ENCODE measurements at regions not wholly inside any gene's neighbourhood (a gene's known extent, or its start where the extent isn't known, plus 50 kb on each side); places are given as distances from the start of the nearest gene placed in this dataset.

DNA sequence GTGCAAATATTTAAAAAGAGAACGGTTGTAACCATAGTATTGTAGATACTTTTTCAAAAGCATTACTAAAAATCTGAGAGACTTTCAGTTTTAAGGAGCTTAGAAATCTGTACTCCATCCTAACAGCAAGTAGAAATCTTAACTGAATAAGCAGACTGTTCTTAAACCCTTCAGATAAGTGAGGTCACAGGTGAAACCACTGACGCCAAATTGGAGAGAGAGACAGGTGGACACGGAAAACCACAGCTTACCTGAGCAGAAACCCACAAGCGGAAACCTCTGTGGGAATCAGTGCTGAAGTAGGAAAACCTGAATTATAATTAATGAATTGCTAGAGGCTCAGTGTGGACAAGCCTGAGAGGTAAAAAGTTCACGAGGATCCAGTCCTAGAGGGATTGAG, 959.4 kb upstream of the CELF4 start:
- no peak for DNase-seq (ENCODE audit: low read depth)
- no peak overlapping the region for H3K4me3 ChIP-seq (ENCODE audit: low read depth, low read length)
- TF ChIP-seq, protein P1, sequence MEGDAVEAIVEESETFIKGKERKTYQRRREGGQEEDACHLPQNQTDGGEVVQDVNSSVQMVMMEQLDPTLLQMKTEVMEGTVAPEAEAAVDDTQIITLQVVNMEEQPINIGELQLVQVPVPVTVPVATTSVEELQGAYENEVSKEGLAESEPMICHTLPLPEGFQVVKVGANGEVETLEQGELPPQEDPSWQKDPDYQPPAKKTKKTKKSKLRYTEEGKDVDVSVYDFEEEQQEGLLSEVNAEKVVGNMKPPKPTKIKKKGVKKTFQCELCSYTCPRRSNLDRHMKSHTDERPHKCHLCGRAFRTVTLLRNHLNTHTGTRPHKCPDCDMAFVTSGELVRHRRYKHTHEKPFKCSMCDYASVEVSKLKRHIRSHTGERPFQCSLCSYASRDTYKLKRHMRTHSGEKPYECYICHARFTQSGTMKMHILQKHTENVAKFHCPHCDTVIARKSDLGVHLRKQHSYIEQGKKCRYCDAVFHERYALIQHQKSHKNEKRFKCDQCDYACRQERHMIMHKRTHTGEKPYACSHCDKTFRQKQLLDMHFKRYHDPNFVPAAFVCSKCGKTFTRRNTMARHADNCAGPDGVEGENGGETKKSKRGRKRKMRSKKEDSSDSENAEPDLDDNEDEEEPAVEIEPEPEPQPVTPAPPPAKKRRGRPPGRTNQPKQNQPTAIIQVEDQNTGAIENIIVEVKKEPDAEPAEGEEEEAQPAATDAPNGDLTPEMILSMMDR (IDR thresholded peaks at IDR 0.05; ENCODE audit: low read depth, low read length), result no peak
- TF ChIP-seq POLR2A (IDR thresholded peaks at IDR 0.05; ENCODE audit: extremely low read depth, insufficient read length) (no peak), MYC (IDR thresholded peaks at IDR 0.05; ENCODE audit: low read depth, low read length) (no peak)
- TF ChIP-seq, protein P2, sequence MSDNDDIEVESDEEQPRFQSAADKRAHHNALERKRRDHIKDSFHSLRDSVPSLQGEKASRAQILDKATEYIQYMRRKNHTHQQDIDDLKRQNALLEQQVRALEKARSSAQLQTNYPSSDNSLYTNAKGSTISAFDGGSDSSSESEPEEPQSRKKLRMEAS (IDR thresholded peaks at IDR 0.05; ENCODE audit: low read depth, low read length), result no peak

DNA sequence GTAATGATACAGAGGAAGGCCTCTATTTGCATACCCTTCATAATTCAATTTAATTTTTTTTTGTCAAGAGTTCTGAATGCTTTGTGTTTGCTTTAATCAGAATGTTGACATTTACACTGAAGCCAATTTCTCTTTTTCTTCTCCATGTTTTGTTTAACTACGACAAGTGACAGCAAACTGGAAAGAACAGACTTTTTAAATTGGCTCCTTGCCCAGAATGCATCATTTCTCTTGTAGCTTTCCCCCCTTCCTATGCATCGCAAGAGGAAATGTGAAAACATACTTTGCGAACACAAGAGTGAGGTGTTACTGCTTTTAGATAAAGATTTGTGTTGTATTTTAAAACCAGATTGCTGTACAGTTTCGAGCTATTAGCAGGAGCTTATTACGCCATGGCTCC, 955.2 kb upstream of the CELF4 start:
- no peak overlapping the region for H3K4me3 ChIP-seq (ENCODE audit: low read depth, low read length)
- TF ChIP-seq, protein P1 (IDR thresholded peaks at IDR 0.05; ENCODE audit: low read depth, low read length), result no peak
- no peak for TF ChIP-seq MYC (IDR thresholded peaks at IDR 0.05; ENCODE audit: low read depth, low read length)
- TF ChIP-seq POLR2A (IDR thresholded peaks at IDR 0.05; ENCODE audit: extremely low read depth, insufficient read length), result no peak
- TF ChIP-seq, protein P2 (IDR thresholded peaks at IDR 0.05; ENCODE audit: low read depth, low read length), result no peak
- no peak for DNase-seq (ENCODE audit: low read depth)

DNA sequence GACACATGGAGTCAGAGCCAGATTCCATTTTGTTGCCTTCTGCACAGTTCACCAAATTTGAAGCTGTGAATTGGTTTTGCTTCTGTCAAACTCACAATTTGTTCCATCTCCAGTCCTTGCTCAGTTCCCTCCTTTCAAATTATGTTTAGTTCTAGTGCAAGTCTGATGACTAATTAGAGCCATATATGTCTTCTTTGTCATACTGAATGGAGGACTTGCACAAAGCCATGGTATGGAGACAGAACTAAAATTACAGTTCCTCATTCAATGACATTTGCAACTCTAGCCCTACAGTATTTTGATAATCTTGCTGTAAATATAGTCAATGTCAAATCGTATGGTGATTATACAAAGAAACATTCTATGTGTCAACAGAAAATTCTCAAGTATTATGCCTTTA, 936.9 kb upstream of the CELF4 start:
- H3K4me3 ChIP-seq (ENCODE audit: low read depth, low read length), result no peak overlapping the region
- no peak for DNase-seq (ENCODE audit: low read depth)
- TF ChIP-seq, protein P1 (IDR thresholded peaks at IDR 0.05; ENCODE audit: low read depth, low read length), result no peak
- TF ChIP-seq POLR2A (IDR thresholded peaks at IDR 0.05; ENCODE audit: extremely low read depth, insufficient read length) (no peak), MYC (IDR thresholded peaks at IDR 0.05; ENCODE audit: low read depth, low read length) (no peak)
- TF ChIP-seq, protein P2 (IDR thresholded peaks at IDR 0.05; ENCODE audit: low read depth, low read length), result no peak

DNA sequence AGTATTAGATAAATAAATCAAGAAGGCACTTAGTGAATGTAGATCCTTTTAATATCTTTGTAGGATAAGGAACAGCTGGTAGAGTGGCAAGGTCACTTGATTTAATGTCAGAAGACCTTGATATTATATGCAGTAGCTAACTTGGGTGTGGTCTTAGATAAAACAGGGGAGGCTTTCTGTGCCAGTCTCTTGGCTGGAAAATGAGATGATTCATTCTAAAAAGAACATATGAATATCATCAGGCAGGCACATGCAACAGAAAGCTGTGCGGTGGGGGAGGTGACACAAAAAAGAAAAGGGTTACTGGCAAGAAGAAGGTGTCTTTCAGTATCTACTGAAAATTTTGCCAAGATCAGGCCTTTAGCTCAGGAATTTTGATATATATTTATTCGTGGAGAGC, 931.7 kb upstream of the CELF4 start:
- DNase-seq (ENCODE audit: low read depth), result no peak
- no peak overlapping the region for H3K4me3 ChIP-seq (ENCODE audit: low read depth, low read length)
- TF ChIP-seq POLR2A (IDR thresholded peaks at IDR 0.05; ENCODE audit: extremely low read depth, insufficient read length), result no peak

DNA sequence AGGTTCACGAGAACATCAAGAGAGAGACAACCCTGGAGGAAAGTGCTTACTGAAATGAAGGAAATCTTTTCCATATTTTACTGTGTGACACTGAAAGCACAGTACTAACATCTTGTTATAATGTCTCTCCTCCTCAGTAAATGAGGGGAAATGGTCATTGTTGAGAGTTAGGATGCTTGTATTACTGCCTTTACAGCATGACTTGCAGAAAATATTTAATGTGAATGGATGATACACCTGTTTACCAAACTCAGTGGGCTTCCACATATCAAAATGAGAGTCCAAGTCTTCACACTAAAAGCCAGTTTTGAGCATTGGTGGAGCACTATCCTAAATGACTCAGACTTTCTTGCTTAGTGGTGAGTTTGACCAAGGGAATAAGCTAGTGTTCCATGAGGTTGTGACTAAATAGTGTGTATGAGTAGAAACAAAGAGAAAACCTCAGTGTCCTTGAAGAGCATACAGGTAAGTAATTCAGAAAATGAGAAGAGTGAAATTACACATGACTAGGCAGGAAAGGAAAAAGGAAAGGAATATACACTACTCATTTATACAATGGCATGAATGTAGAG, 930.7 kb upstream of the CELF4 start:
- no peak overlapping the region for H3K4me3 ChIP-seq (ENCODE audit: low read depth, low read length)
- TF ChIP-seq MYC (IDR thresholded peaks at IDR 0.05; ENCODE audit: low read depth, low read length) (no peak), POLR2A (IDR thresholded peaks at IDR 0.05; ENCODE audit: extremely low read depth, insufficient read length) (no peak)
- TF ChIP-seq, protein P1 (IDR thresholded peaks at IDR 0.05; ENCODE audit: low read depth, low read length), result no peak
- TF ChIP-seq, protein P2 (IDR thresholded peaks at IDR 0.05; ENCODE audit: low read depth, low read length), result no peak
- DNase-seq (ENCODE audit: low read depth), result no peak

DNA sequence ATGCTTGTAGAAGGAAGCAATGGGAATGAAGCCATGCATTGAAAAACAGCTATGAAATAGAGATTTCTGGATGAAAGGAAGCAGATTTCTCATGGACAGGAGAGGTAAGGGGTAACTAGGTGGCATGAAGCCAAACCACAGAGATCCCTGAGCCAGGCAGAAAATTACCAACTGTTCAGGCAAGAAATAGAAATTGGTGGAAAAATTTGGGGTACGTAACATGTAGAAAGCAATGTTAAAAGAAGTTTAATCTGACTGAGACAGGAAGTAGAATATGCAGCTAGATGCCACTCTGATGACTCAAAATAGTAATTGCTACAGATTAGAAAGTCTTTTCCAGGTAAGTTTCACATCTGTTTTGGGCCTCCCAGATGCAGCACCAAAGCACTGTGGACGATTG, 928.5 kb upstream of the CELF4 start:
- DNase-seq (ENCODE audit: low read depth), result no peak
- H3K4me3 ChIP-seq (ENCODE audit: low read depth, low read length), result no peak overlapping the region
- TF ChIP-seq, protein P1 (IDR thresholded peaks at IDR 0.05; ENCODE audit: low read depth, low read length), result no peak
- TF ChIP-seq MYC (IDR thresholded peaks at IDR 0.05; ENCODE audit: low read depth, low read length), result no peak
- TF ChIP-seq POLR2A (IDR thresholded peaks at IDR 0.05; ENCODE audit: extremely low read depth, insufficient read length), result no peak
- TF ChIP-seq, protein P2 (IDR thresholded peaks at IDR 0.05; ENCODE audit: low read depth, low read length), result no peak
